ENCODE measurements at regions not wholly inside any gene's neighbourhood (a gene's known extent, or its start where the extent isn't known, plus 50 kb on each side); places are given as distances from the start of the nearest gene placed in this dataset.

DNA sequence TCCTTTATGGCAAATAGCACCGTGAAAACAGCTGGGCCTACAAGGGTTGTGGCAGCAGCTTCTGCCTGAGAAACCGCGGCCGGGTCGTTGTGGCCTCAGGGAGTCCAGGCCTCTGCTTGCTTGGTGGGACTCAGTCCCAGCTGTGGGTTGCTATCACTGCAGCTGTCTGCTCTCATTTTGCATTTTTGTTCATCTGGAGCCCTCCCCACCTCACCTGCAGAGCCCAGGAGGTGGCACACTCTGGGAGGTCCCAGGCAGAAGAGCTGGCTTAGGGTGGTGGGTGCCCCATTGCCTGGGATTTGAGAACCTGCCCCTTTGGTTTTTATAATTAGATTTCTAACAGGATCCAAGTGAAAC lies 138.4 kb downstream of the GADD45G start:
- TF ChIP-seq, protein P1, sequence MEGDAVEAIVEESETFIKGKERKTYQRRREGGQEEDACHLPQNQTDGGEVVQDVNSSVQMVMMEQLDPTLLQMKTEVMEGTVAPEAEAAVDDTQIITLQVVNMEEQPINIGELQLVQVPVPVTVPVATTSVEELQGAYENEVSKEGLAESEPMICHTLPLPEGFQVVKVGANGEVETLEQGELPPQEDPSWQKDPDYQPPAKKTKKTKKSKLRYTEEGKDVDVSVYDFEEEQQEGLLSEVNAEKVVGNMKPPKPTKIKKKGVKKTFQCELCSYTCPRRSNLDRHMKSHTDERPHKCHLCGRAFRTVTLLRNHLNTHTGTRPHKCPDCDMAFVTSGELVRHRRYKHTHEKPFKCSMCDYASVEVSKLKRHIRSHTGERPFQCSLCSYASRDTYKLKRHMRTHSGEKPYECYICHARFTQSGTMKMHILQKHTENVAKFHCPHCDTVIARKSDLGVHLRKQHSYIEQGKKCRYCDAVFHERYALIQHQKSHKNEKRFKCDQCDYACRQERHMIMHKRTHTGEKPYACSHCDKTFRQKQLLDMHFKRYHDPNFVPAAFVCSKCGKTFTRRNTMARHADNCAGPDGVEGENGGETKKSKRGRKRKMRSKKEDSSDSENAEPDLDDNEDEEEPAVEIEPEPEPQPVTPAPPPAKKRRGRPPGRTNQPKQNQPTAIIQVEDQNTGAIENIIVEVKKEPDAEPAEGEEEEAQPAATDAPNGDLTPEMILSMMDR (IDR thresholded peaks at IDR 0.05) = no peak
- no peak for TF ChIP-seq POLR2A (IDR thresholded peaks at IDR 0.05)
- TF ChIP-seq POLR2AphosphoS5 (IDR thresholded peaks at IDR 0.05) = no peak
